ENCODE measurements at regions not wholly inside any gene's neighbourhood (a gene's known extent, or its start where the extent isn't known, plus 50 kb on each side); places are given as distances from the start of the nearest gene placed in this dataset.

- no peak for TF ChIP-seq CTCF (conservative IDR thresholded peaks at IDR 0.05; ENCODE audit: low read length)
- no peak for TF ChIP-seq EZH2phosphoT487 (IDR thresholded peaks at IDR 0.05; ENCODE audit: borderline replicate concordance, low read depth, low read length)
Measured at GRCh38 chr11:80886684-80887083, 1445.9 kb upstream of the TENM4 start.
